GM21717 (cell line): ENCODE measurements at regions not wholly inside any gene's neighbourhood (a gene's known extent, or its start where the extent isn't known, plus 50 kb on each side); places are given as distances from the start of the nearest gene placed in this dataset.

Experiments used
- ATAC-seq: cut with Tn5 transposase; IDR thresholded peaks from one replicate; pipeline ENCODE4 v1.9.1; 2021; ENCODE audit warnings: mild to moderate bottlenecking, moderate library complexity; ENCODE audit not compliant: unreplicated experiment

DNA sequence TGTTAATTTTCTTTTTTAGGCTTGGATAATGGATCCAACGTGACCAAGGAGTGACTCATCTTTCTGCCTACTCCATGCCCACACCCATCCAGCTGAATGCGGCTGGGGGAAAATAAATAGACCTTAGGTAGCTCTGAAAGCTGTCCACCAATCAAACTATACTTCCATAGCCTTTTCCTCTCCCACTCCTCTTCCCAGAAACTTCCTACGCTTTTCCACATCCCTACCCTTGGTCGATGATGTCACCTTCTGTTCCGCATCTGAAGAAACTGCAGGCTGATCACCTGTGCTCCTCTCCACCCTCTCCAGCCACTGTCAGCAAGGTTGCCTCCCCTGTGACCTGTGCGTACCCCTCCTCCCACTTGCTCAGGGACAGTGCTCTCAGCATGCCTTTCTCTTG, 359.8 kb upstream of the KLF6 start:
- ATAC-seq = no peak

GRCh38 chr10:4141471-4141870, 356.5 kb upstream of the KLF6 start:
- no peak for ATAC-seq

GRCh38 chr10:4138146-4138721, 353.2 kb upstream of the KLF6 start:
- no peak for ATAC-seq

DNA sequence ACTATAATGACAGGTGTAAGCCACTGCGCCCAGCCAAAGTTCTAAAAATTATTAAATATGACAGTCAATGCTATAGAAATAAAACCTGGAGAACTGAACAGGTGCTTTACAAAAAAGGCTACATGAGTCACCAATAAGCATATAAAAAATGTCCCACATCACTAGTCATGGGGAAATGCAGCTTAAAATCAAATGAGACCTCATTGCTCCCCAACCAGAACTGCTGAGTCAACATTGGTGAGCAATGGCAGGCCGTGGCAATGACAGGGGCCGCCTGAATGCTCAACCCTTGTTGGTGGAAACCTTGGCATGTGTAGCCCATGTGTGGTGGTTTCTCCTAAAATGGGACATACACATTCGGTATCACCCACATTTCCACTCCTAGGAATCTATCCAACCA, 352.3 kb upstream of the KLF6 start:
- ATAC-seq = no peak

DNA sequence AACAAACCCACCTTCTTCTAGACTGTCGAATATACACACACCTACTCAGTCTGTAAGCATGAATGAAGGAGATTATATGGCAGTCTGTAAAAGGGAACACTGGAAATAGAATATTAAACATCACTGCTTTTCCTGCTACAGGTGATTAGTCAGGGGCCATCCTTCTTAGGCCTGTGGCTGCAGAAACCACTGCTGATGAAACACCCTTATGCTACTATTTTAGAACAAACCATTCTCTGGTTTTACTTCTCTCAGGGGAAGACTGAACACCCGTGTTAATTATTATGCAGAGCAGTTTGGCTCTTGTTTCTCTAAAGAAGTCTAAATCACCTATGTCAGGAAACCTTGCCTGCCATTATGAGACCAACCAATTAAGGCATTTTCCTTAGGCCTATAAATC, 351.1 kb upstream of the KLF6 start:
- peak; percentile 76 for ATAC-seq

DNA sequence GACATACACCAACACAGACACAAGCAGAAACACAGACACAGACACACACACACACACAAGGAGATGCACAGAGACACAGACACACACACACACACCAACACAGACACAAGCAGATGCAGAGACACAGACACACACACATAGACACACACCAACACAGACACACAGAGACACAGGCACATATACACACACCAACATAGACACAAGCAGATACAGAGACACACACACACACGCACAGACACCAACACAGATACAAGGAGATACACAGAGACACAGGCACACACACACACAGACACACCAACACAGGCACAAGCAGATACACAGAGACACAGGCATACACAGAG, 347.2 kb upstream of the KLF6 start:
- no peak for ATAC-seq

DNA sequence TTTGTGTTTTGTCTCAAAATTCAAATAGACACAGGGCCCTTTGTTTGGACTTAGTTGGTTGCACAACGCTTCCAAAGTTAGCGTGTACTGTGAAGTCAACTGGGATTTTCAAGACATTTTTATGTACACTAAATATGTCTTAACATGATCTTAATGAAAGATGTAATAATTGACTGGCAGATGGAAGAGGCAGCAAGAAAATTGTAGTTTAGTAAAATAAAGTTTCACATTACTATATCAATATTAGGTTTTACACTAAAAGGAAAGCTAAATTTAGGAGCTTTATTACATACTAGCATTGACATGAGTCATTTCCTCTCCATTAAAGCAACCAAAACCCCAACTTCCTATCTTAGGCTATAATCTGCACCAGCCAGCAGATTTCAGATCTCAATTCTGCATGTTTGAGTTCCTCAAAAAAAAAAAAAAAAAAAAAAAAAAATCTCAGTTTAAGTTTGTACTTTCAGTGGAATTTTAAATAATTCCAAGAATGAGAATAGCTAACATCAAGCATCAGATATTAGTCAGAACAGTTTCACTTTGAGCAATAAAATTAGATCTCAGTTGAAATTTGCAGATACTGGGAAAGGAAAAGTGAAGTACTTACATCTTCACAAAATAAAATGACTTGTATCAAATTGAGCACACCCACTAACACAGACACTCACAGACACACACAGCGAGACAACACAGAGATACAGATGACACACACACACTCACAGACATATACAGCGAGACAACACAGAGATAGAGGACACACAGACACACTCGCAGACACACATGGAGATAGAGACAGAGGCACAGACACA, 346.6 kb upstream of the KLF6 start:
- peak; percentile 69 for ATAC-seq

DNA sequence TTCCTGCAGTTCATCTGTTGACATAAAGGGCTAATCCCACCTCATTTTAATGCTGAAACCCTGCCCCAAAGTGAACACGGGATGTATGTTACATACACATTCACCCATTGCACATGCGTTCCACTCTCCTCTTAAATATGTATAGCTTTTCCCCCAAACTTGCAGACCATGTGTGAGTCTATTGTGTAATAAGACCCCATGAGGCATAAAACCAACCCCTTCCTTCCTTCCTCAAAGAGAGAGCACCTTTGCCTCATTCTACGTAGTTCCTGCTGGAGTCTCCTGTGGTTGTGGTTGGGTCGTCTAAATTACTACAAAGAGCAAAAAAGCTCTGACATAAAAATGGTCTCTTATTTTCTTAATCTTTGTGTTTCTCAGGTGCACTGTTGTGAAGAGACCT, 345.7 kb upstream of the KLF6 start:
- ATAC-seq = no peak

DNA sequence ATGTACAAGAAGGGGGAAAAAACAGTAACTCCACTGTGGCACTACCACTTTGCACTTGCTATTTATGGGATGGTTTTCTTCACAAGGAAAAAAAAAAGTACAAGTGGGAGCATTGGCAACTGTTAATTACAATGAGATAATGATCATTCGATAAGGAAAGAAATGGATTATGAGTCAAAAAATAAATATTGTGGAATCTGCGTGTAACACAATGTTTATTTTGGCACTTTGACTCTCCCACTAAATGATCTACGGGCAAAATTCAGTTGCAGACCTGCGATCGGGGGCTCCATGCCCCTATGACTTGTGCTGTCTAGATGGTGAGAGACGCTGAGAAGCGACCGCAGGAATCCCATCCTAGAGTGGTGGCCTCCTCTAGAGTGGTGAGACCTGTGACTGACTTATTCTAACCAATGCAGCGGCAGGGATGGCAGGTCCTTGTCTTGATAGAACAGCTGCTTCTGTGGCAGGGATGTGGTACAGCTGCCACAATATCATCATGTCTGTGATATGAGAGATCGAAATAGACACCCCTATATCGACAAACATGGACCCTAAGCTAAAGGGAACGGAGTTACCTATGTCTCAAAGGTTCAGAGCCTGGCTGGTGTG, 345.0 kb upstream of the KLF6 start:
- no peak for ATAC-seq

DNA sequence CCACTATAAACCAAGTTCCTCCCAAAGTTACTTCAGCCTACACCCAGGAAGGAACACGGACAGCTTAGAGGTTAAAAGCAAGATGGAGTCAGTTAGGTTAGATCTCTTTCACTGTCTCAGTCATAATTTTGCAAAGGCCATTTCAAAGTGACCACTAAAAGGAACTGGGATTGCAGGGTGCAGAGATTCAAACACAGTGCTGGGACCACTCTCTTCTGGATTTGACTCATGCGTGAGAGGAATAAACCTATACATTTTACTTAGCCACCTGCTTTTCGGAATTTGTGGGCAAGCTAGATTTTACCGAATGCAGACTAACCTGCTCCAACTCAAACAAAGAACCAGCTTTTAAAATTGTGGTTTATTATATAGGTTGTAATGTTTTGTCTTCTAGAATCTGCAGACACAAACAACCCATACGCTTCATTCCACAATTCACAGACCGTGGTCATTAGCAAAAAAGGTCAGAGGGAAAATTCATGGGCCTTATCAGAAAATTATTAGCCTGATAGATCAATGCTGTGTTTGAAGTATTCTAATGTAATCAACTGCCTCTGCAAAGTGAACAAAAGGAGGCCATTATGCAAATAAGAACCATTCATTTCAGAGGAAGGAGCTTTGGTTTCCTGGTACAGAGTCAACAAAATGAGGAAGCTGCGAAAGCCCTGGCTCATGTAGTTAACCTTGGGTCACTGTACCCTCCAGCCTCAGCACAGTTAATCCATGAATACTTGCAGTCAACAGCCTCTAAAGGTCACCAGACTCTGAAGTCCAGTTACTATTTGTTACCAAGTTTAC, 342.7 kb upstream of the KLF6 start:
- ATAC-seq = peak; percentile 49

DNA sequence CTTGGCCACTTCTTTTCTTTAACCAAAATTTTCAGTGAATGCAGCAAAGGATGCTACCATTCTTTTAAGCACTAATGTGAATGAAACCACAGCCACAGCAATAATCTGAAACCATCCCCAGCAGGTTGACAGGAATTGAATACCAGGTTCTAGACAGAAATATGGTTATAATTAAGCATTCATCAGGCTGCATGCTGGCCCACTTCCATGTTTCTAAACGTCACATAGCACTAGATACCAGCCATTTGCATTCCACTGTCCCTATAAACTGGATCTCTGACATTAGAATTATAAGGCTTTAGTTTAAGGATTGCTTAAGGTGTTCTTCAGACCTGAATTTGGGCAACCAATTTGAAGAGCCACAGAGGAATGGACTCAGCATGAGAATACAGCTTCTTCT, 340.8 kb upstream of the KLF6 start:
- no peak for ATAC-seq

- peak; percentile 77 for ATAC-seq
Measured at GRCh38 chr10:4121502-4122380, 336.7 kb upstream of the KLF6 start.

DNA sequence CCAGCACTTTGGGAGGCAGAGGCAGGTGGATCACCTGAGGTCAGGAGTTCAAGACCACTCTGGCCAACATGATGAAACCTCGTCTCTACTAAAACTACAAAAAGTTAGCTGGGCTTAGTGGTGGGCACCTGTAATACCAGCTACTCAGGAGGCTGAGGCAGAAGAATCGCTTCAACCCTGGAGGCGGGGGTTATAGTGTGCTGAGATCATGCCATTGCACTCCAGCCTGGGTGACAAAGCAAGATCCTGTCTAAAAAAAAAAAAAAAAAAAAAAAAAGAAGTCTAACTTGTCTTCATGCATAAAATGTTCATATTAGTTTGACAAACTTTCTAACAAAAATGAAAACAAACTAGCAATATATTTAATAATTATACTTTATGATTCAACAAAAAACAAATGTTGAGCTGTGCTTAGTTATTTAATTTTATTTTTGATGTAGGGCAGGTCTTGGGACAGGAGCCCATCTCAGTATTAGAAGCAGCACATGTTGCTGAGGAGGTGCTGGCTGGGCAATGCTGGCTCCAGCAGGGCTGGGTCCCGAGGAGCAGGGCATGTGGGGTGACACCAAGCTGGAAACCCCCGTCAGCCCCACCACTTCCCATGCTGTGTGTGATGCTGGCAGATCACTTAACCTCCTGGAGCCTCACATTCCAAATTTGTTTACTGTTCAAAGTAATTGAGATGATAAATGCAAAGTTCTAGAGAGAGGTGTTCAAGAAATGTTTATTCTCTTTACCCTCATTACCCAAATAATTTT, 335.3 kb upstream of the KLF6 start:
- ATAC-seq = no peak

GRCh38 chr10:4119107-4119506, 334.1 kb upstream of the KLF6 start:
- no peak for ATAC-seq

- no peak for ATAC-seq
Measured at GRCh38 chr10:4117604-4118003, 332.6 kb upstream of the KLF6 start.

DNA sequence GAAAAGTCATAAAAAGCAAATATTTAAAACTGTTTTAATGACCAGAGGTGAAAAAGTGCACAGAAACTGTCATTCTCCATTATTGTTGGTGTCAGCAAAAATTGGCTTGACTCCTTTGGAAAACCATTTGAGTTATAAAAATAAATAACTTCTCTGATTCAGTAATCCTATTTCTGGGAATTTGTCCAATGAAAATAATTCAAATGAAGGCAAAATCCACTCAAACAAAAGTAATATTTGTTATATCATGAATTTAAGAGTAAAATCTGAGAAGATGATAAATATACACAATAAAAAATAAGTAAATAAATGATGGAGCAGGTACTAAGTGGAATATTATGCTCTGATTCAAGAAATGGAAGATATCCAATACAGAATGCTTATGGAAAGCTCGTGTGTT, 326.6 kb upstream of the KLF6 start:
- ATAC-seq = no peak

DNA sequence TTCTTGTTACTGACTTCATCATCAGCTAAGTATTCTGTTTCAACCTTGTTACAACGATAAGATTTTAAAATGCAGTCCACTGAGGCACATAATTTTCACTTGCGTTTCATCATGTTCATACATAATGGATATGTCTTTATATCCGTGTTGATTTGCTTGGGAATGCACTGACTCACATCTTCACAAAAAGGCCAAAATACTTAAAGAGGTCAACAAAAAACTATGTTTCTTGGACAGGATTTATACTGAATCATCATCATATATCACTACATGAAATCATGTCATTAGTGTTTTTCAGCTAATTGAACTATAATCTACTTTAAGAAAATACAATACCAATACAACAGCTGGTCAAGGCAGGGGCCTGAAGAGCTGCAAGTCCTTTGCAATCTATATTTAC, 324.5 kb upstream of the KLF6 start:
- ATAC-seq = no peak

DNA sequence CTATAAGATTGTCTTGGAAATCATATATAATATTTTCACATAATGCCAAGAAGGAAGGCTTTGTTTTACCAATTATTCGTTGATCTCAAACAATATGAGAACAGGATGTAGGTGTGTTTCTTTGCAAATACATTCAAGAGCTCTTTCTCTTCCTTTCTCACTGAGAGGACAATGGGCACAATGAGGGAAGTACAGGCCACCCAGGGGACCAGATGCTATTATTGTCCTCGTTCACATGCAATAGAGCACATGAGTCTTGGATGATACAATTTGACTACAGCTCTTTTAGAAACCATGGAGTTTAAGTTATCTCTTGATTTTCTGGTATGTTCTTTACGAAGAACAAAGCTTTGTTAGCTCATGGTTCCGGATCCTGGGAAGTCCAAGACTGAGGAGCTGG, 323.7 kb upstream of the KLF6 start:
- ATAC-seq = no peak

DNA sequence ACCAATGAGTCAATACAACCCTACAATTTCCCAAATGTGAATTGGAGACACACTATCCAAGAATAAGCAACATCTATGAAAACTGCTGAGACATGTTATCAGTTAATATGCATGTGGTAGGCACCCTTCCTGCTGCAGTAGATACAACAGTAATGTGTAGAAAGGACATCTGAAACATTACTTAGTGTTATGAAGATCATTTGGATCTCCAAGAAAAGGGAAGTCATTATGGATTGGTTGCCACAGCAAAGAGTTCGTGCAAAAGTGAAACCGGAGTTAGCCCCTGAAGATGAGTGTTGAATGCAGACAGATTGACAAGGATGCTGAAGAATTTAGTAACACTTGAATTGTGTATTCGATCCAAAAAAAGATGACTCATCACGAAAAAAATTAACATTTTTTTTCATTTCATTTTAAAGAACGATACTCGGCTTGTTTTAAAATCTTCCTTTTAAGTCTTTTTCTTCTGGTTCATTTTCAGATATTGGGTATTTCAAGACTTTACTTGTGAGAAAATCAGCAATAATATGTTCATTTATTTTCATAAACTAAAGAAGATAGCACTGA, 322.4 kb upstream of the KLF6 start:
- ATAC-seq = no peak

GRCh38 chr10:4103603-4104002, 318.6 kb upstream of the KLF6 start:
- ATAC-seq = no peak
